ENCODE measurements at regions not wholly inside any gene's neighbourhood (a gene's known extent, or its start where the extent isn't known, plus 50 kb on each side); places are given as distances from the start of the nearest gene placed in this dataset.

DNA sequence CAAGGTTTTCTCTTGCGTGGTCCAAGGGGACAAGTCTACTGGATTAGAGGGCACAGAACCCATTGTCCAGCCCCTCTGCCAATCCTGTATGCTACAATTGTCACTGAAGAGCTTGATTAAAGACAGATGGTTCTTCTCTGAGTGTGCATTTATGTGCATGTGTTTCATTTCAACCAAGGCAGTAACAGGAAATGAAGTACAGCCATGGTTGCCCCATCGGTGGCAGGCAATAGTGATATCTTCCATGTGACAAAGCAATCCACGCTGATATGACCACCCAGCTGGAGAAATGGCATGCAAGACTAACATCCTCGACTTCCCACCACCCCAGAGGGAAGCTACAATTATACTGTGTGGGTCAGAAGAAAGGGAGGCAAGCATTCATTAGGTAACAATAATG, 85.5 kb downstream of the UNC5CL start:
- DNase-seq (ENCODE audit: low spot score): no peak

DNA sequence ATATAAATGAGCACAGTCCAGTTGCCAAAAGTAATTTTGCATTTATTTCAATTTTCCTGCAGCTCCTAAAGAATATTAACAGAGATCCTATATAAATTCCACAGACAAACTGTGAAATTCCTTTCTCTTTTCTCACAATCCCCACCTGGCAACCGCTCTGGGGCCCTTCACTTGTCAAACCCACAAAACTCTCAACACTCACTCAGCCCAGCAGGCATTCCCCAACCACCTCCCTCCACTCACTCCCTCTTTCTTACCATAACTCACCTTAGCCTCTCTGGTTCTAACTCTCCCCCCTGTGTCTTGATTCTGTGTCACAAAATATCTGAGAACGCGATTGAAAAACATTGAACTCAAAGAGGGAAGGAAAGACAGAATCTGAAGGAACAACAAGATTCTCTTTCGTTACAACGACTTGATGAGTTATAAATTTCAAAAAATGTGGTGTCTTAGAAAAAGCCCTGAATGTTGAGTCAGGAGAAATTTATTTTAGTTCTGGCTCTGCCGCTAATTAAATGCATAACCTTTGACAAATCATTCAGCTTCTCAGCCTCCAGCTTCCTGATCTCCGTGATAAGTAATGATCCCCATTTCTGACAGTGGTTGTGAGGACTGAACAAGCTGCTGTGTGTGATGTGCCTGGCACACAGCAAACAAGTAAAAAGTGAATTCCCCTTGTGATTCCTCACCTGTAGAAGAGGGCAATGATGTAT, 87.9 kb downstream of the UNC5CL start:
- no peak overlapping the region for H4K91ac ChIP-seq (ENCODE audit: low read depth, low read length, poor library complexity)
- no peak overlapping the region for H2BK12ac ChIP-seq (ENCODE audit: low read length)
- H3K9ac ChIP-seq (ENCODE audit: low read depth, low read length, poor library complexity): no peak overlapping the region
- H2BK120ac ChIP-seq (ENCODE audit: low read depth, low read length): no peak overlapping the region
- no peak for DNase-seq (ENCODE audit: low spot score)
- no peak overlapping the region for H2AFZ ChIP-seq (ENCODE audit: low read length)
- no peak overlapping the region for H3K4me3 ChIP-seq (ENCODE audit: low read length in 2 of 2)
- H3K9me3 ChIP-seq (replicated peaks in 1 of 2; ENCODE audit: control insufficient read depth in 2 of 2, insufficient read depth in 1 of 2, low read depth in 1 of 2, low read length in 2 of 2): no peaks in the 10 kb centered on the region
- no peak overlapping the region for H4K8ac ChIP-seq (ENCODE audit: low read depth, low read length)
- WGBS, 2 donors (ENCODE audit: extremely low coverage in 2 of 2, insufficient read length in 2 of 2, insufficient replicate concordance in 1 of 2): no CpG with 5 or more reads among the region's 7 CpGs
- H3K27ac ChIP-seq (replicated peaks; ENCODE audit: low read length): no peak overlapping the region
- no peak overlapping the region for H2AK5ac ChIP-seq (ENCODE audit: low read depth, low read length)
- no peak overlapping the region for H2BK15ac ChIP-seq (ENCODE audit: low read length)
- peaks cover 0 to 11% of the 10 kb centered on the region in 2 donors for H3K4me1 ChIP-seq (ENCODE audit: control insufficient read depth in 2 of 2, insufficient read depth in 1 of 2, low read depth in 1 of 2, low read length in 2 of 2)
- H3K23ac ChIP-seq (ENCODE audit: low read depth, low read length, poor library complexity): no peak overlapping the region
- H3K36me3 ChIP-seq (replicated peaks in 1 of 2; ENCODE audit: control insufficient read depth in 2 of 2, insufficient read depth in 2 of 2, low read length in 2 of 2): no peaks in the 10 kb centered on the region
- H2BK5ac ChIP-seq (ENCODE audit: low read length): no peak overlapping the region
- no peak overlapping the region for H3K4me2 ChIP-seq (ENCODE audit: insufficient read depth, low read length, poor library complexity, severe bottlenecking)
- H3K79me1 ChIP-seq (ENCODE audit: low read depth, low read length): no peaks in the 10 kb centered on the region
- no peak overlapping the region for H3K4ac ChIP-seq (ENCODE audit: low read length)
- H3K27me3 ChIP-seq (ENCODE audit: control insufficient read depth in 3 of 3, insufficient read depth in 3 of 3, low read depth in 1 of 3, low read length in 3 of 3): no peaks in the 10 kb centered on the region
- no peak overlapping the region for H3K18ac ChIP-seq (ENCODE audit: low read length)
- no peak overlapping the region for H3K14ac ChIP-seq (ENCODE audit: low read length)

More for the DNA sequence above, 85.5 kb downstream of the UNC5CL start:
- Histone ChIP-seq H2BK15ac (ENCODE audit: low read length) (no peak overlapping the region), H3K79me1 (ENCODE audit: low read depth, low read length) (no peaks in the 10 kb centered on the region), H3K18ac (ENCODE audit: low read length) (no peak overlapping the region), H3K23ac (ENCODE audit: low read depth, low read length, poor library complexity) (no peak overlapping the region), H3K9me3 (replicated peaks in 1 of 2; ENCODE audit: control insufficient read depth in 2 of 2, insufficient read depth in 1 of 2, low read depth in 1 of 2, low read length in 2 of 2) (no peaks in the 10 kb centered on the region), H4K8ac (ENCODE audit: low read depth, low read length) (no peak overlapping the region), H3K9ac (ENCODE audit: low read depth, low read length, poor library complexity) (no peak overlapping the region), H4K91ac (ENCODE audit: low read depth, low read length, poor library complexity) (no peak overlapping the region), H2BK5ac (ENCODE audit: low read length) (no peak overlapping the region), H3K4me1 (ENCODE audit: control insufficient read depth in 2 of 2, insufficient read depth in 1 of 2, low read depth in 1 of 2, low read length in 2 of 2) (peaks cover 3 to 9% of the 10 kb centered on the region in 2 donors), H2BK12ac (ENCODE audit: low read length) (no peak overlapping the region), H2AK5ac (ENCODE audit: low read depth, low read length) (no peak overlapping the region), H3K27me3 (ENCODE audit: control insufficient read depth in 3 of 3, insufficient read depth in 3 of 3, low read depth in 1 of 3, low read length in 3 of 3) (no peaks in the 10 kb centered on the region), H3K4me3 (ENCODE audit: low read length in 2 of 2) (no peak overlapping the region), H3K4me2 (ENCODE audit: insufficient read depth, low read length, poor library complexity, severe bottlenecking) (no peak overlapping the region), H3K36me3 (replicated peaks in 1 of 2; ENCODE audit: control insufficient read depth in 2 of 2, insufficient read depth in 2 of 2, low read length in 2 of 2) (no peaks in the 10 kb centered on the region), H2AFZ (ENCODE audit: low read length) (no peak overlapping the region), H3K14ac (ENCODE audit: low read length) (no peak overlapping the region), H2BK120ac (ENCODE audit: low read depth, low read length) (no peak overlapping the region), H3K4ac (ENCODE audit: low read length) (no peak overlapping the region), H3K27ac (replicated peaks; ENCODE audit: low read length) (no peak overlapping the region)
- no CpG with 5 or more reads among the region's 4 CpGs for whole genome bisulfite sequencing, 2 donors (ENCODE audit: extremely low coverage in 2 of 2, insufficient read length in 2 of 2, insufficient replicate concordance in 1 of 2)

DNA sequence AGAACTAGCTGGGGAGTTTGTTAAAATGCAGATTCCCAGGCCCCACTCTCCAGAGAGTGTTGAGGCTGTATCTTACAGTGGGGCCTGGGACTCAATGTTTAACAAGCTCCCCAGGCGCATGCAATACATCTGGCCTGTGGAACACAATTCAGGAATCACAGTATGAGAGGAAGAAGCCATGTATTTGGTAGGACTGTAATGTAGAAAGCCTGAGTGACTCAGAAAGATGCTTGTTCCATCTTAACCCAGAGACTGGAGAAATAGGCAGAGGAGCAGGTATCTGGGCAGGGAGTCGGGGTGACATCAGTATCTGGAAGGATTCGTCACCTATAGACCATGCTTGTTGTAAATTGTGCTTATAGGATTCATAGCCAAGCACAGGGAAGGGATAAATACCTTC, 90.5 kb downstream of the UNC5CL start:
- Histone ChIP-seq H3K79me1 (ENCODE audit: low read depth, low read length) (no peaks in the 10 kb centered on the region), H2BK120ac (ENCODE audit: low read depth, low read length) (no peak overlapping the region), H3K4me2 (ENCODE audit: insufficient read depth, low read length, poor library complexity, severe bottlenecking) (no peak overlapping the region), H2BK15ac (ENCODE audit: low read length) (no peak overlapping the region), H3K4me1 (ENCODE audit: control insufficient read depth in 2 of 2, insufficient read depth in 1 of 2, low read depth in 1 of 2, low read length in 2 of 2) (peaks cover 0 to 11% of the 10 kb centered on the region in 2 donors), H3K27me3 (ENCODE audit: control insufficient read depth in 3 of 3, insufficient read depth in 3 of 3, low read depth in 1 of 3, low read length in 3 of 3) (no peaks in the 10 kb centered on the region), H2BK12ac (ENCODE audit: low read length) (no peak overlapping the region), H2AFZ (ENCODE audit: low read length) (no peak overlapping the region), H3K4me3 (ENCODE audit: low read length in 2 of 2) (no peak overlapping the region), H3K9ac (ENCODE audit: low read depth, low read length, poor library complexity) (no peak overlapping the region), H3K23ac (ENCODE audit: low read depth, low read length, poor library complexity) (no peak overlapping the region), H3K18ac (ENCODE audit: low read length) (no peak overlapping the region), H4K91ac (ENCODE audit: low read depth, low read length, poor library complexity) (no peak overlapping the region), H3K9me3 (replicated peaks in 1 of 2; ENCODE audit: control insufficient read depth in 2 of 2, insufficient read depth in 1 of 2, low read depth in 1 of 2, low read length in 2 of 2) (no peaks in the 10 kb centered on the region), H3K27ac (replicated peaks; ENCODE audit: low read length) (no peak overlapping the region), H2AK5ac (ENCODE audit: low read depth, low read length) (no peak overlapping the region), H3K36me3 (replicated peaks in 1 of 2; ENCODE audit: control insufficient read depth in 2 of 2, insufficient read depth in 2 of 2, low read length in 2 of 2) (no peaks in the 10 kb centered on the region), H3K14ac (ENCODE audit: low read length) (no peak overlapping the region), H3K4ac (ENCODE audit: low read length) (no peak overlapping the region), H4K8ac (ENCODE audit: low read depth, low read length) (no peak overlapping the region), H2BK5ac (ENCODE audit: low read length) (no peak overlapping the region)
- no peak for DNase-seq (ENCODE audit: low spot score)
- WGBS, 2 donors (ENCODE audit: extremely low coverage in 2 of 2, insufficient read length in 2 of 2, insufficient replicate concordance in 1 of 2): no CpG with 5 or more reads among the region's 3 CpGs

DNA sequence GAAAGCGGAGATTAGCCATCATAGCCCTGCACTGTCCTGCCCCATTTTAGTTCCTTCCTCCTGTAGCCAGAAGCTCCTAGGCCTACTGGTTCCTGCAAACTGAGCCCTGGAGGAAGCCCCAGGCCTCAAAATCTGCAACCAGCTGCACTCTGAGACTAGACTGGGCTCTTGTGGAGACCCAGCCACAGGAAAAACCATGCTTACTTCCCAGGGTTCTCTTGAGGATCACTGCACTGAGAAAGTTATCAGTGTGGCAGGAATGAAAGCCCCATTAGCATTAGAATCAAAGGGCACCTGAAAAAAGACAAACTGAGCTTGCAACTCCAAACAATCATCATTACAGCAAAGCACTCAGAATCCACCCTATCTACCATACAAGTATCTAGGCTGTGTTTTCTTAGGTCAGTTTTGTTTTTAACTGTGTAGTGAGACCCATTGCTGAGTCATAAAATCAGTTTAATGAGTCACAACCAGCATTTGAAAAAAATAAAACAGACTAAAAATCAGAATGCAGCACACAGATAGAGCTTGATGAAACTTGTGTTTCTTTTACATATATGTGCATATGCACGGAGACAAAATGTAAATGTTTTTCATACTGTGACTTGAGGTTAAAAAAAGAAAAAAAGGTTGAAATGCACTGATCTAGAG, 91.0 kb downstream of the UNC5CL start:
- Histone ChIP-seq H2BK15ac (ENCODE audit: low read length) (no peak overlapping the region), H3K4ac (ENCODE audit: low read length) (no peak overlapping the region), H2BK12ac (ENCODE audit: low read length) (no peak overlapping the region)

More for the DNA sequence above, 91.0 kb downstream of the UNC5CL start:
- H3K18ac ChIP-seq (ENCODE audit: low read length): no peak overlapping the region
- no peaks in the 10 kb centered on the region for H3K9me3 ChIP-seq (replicated peaks in 1 of 2; ENCODE audit: control insufficient read depth in 2 of 2, insufficient read depth in 1 of 2, low read depth in 1 of 2, low read length in 2 of 2)
- H3K36me3 ChIP-seq (replicated peaks in 1 of 2; ENCODE audit: control insufficient read depth in 2 of 2, insufficient read depth in 2 of 2, low read length in 2 of 2): no peaks in the 10 kb centered on the region
- H2AFZ ChIP-seq (ENCODE audit: low read length): no peak overlapping the region
- H3K23ac ChIP-seq (ENCODE audit: low read depth, low read length, poor library complexity): no peak overlapping the region
- no peak overlapping the region for H2AK5ac ChIP-seq (ENCODE audit: low read depth, low read length)
- no peak overlapping the region for H3K4me2 ChIP-seq (ENCODE audit: insufficient read depth, low read length, poor library complexity, severe bottlenecking)
- peaks cover 0 to 11% of the 10 kb centered on the region in 2 donors for H3K4me1 ChIP-seq (ENCODE audit: control insufficient read depth in 2 of 2, insufficient read depth in 1 of 2, low read depth in 1 of 2, low read length in 2 of 2)
- H4K8ac ChIP-seq (ENCODE audit: low read depth, low read length): no peak overlapping the region
- no peak overlapping the region for H3K4me3 ChIP-seq (ENCODE audit: low read length in 2 of 2)
- no CpG with 5 or more reads among the region's 2 CpGs for WGBS, 2 donors (ENCODE audit: extremely low coverage in 2 of 2, insufficient read length in 2 of 2, insufficient replicate concordance in 1 of 2)
- H3K27ac ChIP-seq (replicated peaks; ENCODE audit: low read length): no peak overlapping the region
- no peak overlapping the region for H4K91ac ChIP-seq (ENCODE audit: low read depth, low read length, poor library complexity)
- H3K9ac ChIP-seq (ENCODE audit: low read depth, low read length, poor library complexity): no peak overlapping the region
- no peaks in the 10 kb centered on the region for H3K79me1 ChIP-seq (ENCODE audit: low read depth, low read length)
- H3K14ac ChIP-seq (ENCODE audit: low read length): no peak overlapping the region
- DNase-seq (ENCODE audit: low spot score): no peak
- H3K27me3 ChIP-seq (ENCODE audit: control insufficient read depth in 3 of 3, insufficient read depth in 3 of 3, low read depth in 1 of 3, low read length in 3 of 3): no peaks in the 10 kb centered on the region
- no peak overlapping the region for H2BK5ac ChIP-seq (ENCODE audit: low read length)
- H2BK120ac ChIP-seq (ENCODE audit: low read depth, low read length): no peak overlapping the region
